ENCODE measurements at regions not wholly inside any gene's neighbourhood (a gene's known extent, or its start where the extent isn't known, plus 50 kb on each side); places are given as distances from the start of the nearest gene placed in this dataset.
A peak's percentile ranks its signal among the peaks of the same experiment; 100 is the strongest.

DNA sequence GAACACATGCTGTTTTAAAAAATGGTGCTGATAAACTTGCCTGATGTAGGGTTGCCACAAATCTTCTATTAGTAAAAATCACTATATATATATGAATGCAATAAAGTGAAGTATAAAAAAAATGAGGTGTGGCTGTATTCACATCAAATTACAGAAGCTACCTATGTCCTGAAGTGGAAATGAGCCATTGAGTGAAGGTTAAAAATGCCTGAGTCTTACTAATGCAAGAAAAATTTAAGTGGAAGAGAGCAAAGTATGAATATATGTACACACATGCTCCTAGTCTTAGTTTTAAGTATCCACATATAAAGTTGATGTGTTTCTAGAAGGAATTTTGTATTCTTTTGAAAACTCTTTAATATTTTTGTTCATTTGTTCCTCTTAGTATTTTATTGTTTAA is 808.3 kb upstream of the MAN1A1 start:
- H3K27me3 Mint-ChIP-seq (ENCODE audit: low read depth in 3 of 3): peaks cover 0 to 1% (median 0%) of the 10 kb centered on the region in 3 donors
- Histone ChIP-seq H3K4me3 (replicated peaks in 1 of 3; ENCODE audit: low read depth in 2 of 3, low read length in 3 of 3) (no peak overlapping the region), H2AFZ (ENCODE audit: insufficient read depth, low read depth, low read length, poor library complexity, severe bottlenecking) (no peak overlapping the region), H3K36me3 (replicated peaks in 1 of 2; ENCODE audit: control insufficient read depth in 1 of 2, insufficient read depth in 2 of 2, low read length in 2 of 2) (no peaks in the 10 kb centered on the region), H3K27ac (ENCODE audit: low read depth in 1 of 2, low read length in 2 of 2) (no peak overlapping the region), H3K9me3 (replicated peaks in 1 of 2; ENCODE audit: control insufficient read depth in 1 of 2, insufficient read depth in 1 of 2, low read length in 2 of 2) (no peaks in the 10 kb centered on the region), H4K20me1 (ENCODE audit: insufficient read depth, low read length) (no peaks in the 10 kb centered on the region), H3K4me1 (ENCODE audit: control insufficient read depth in 1 of 2, insufficient read depth in 2 of 2, low read length in 2 of 2) (no peaks in the 10 kb centered on the region), H3K79me2 (ENCODE audit: insufficient read depth, low read length) (no peaks in the 10 kb centered on the region), H3K9ac (ENCODE audit: insufficient read depth, low read length, poor library complexity, severe bottlenecking) (no peak overlapping the region), H3K27me3 (ENCODE audit: control insufficient read depth in 2 of 2, insufficient read depth in 2 of 2, low read length in 2 of 2) (no peaks in the 10 kb centered on the region), H3K4me2 (replicated peaks; ENCODE audit: extremely low read depth, low read length, poor library complexity, severe bottlenecking) (no peak overlapping the region)
- no peaks in the 10 kb centered on the region for H3K4me1 Mint-ChIP-seq
- no peak for DNase-seq
- H3K27ac Mint-ChIP-seq: no peak overlapping the region
- intact Hi-C loops (cut with micrococcal nuclease): no loop called here
- H3K4me3 Mint-ChIP-seq: no peak overlapping the region
- peaks cover 0 to 2% (median under 1%) of the 10 kb centered on the region in 7 donors for H3K9me3 Mint-ChIP-seq
- TF ChIP-seq, protein P1, sequence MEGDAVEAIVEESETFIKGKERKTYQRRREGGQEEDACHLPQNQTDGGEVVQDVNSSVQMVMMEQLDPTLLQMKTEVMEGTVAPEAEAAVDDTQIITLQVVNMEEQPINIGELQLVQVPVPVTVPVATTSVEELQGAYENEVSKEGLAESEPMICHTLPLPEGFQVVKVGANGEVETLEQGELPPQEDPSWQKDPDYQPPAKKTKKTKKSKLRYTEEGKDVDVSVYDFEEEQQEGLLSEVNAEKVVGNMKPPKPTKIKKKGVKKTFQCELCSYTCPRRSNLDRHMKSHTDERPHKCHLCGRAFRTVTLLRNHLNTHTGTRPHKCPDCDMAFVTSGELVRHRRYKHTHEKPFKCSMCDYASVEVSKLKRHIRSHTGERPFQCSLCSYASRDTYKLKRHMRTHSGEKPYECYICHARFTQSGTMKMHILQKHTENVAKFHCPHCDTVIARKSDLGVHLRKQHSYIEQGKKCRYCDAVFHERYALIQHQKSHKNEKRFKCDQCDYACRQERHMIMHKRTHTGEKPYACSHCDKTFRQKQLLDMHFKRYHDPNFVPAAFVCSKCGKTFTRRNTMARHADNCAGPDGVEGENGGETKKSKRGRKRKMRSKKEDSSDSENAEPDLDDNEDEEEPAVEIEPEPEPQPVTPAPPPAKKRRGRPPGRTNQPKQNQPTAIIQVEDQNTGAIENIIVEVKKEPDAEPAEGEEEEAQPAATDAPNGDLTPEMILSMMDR (IDR thresholded peaks at IDR 0.05): no peak
- H3K36me3 Mint-ChIP-seq: no peaks in the 10 kb centered on the region

DNA sequence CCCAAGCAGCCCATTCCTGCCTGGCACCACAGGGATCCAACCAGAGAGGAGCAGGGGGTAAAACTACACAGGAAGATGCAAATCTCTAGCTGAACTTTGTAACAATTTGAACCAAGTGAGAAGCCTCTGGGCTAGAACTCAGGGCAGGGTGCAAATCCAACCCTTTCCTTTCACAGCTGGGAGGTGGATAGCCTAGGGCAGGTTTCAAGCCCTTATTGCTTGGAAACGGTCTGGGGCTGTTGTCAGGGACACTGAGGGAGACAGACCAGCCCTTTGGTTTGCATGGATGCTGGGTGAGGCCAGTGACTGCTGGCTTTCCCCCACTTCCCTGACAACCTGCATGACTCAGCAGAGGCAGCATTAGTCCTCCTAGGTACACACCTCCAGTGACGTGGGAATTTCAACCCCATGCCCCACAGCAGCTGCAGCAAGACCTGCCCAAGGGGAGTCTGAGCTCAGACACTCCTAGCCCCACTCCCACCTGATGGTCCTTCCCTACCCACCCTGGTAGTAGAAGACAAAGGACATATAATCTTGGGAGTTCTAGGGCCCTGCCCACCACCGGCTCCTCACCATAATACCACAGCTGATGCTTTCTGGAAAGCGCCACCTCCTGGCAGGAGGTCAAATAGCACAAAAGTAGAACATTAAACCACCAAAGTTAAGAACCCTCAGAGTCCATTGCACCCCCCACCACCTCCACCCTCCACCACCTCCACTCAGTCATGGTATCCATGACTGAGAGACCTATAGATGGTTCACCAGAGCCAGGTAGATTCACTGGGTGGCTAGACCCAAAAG is 797.7 kb upstream of the MAN1A1 start:
- Mint-ChIP-seq H3K4me3 (no peak overlapping the region), H3K27ac (peak overlapping the region in 1 of 7 donors; percentile 26), H3K9me3 (peaks cover 4 to 17% (median 6%) of the 10 kb centered on the region in 7 donors), H3K4me1 (no peaks in the 10 kb centered on the region), H3K36me3 (no peaks in the 10 kb centered on the region), H3K27me3 (ENCODE audit: low read depth in 3 of 3) (peaks cover 0 to 4% (median 0%) of the 10 kb centered on the region in 3 donors)
- Histone ChIP-seq H3K27ac (ENCODE audit: low read depth in 1 of 2, low read length in 2 of 2) (no peak overlapping the region), H3K79me2 (ENCODE audit: insufficient read depth, low read length) (no peaks in the 10 kb centered on the region), H4K20me1 (ENCODE audit: insufficient read depth, low read length) (no peaks in the 10 kb centered on the region), H3K4me2 (replicated peaks; ENCODE audit: extremely low read depth, low read length, poor library complexity, severe bottlenecking) (no peak overlapping the region), H3K9me3 (replicated peaks in 1 of 2; ENCODE audit: control insufficient read depth in 1 of 2, insufficient read depth in 1 of 2, low read length in 2 of 2) (peaks cover 0 to 7% of the 10 kb centered on the region in 2 donors), H3K9ac (ENCODE audit: insufficient read depth, low read length, poor library complexity, severe bottlenecking) (no peak overlapping the region), H3K4me1 (ENCODE audit: control insufficient read depth in 1 of 2, insufficient read depth in 2 of 2, low read length in 2 of 2) (no peaks in the 10 kb centered on the region), H3K36me3 (replicated peaks in 1 of 2; ENCODE audit: control insufficient read depth in 1 of 2, insufficient read depth in 2 of 2, low read length in 2 of 2) (no peaks in the 10 kb centered on the region), H2AFZ (ENCODE audit: insufficient read depth, low read depth, low read length, poor library complexity, severe bottlenecking) (no peak overlapping the region), H3K27me3 (ENCODE audit: control insufficient read depth in 2 of 2, insufficient read depth in 2 of 2, low read length in 2 of 2) (no peaks in the 10 kb centered on the region), H3K4me3 (replicated peaks in 1 of 3; ENCODE audit: low read depth in 2 of 3, low read length in 3 of 3) (no peak overlapping the region)
- DNase-seq: no peak
- 72% methylated on average over 2 of the region's 4 CpGs for WGBS (ENCODE audit: insufficient coverage)
- intact Hi-C loops (cut with micrococcal nuclease): no loop called here
- TF ChIP-seq, protein P1 (IDR thresholded peaks at IDR 0.05): no peak
